ENCODE measurements at regions not wholly inside any gene's neighbourhood (a gene's known extent, or its start where the extent isn't known, plus 50 kb on each side); places are given as distances from the start of the nearest gene placed in this dataset.
"Not testable (repeated sequence)": the region's sequence is repeated elsewhere in the genome, so short reads cannot be mapped to it uniquely, and the experiment has no call there.

DNA sequence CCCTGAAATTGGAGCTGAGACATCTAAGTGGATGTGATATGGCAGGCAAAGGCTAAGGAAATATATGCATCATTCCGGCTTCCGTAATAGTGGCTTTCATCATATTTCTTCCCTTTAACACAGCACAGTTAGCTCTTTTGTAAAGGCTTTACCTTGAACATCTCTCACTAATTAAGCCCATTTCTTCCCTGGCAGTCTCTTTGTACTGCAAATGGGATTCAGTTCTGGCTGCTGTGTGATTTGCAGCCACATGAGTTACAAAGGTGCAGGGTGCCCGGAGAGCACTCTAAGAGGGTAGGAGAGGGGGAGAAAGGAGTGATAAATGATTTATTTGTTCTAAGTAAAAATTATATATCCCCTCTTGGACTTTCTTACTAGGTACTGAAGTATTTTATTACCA lies 232.1 kb upstream of the CCDC196 start:
- H3K4me1 ChIP-seq (ENCODE audit: control insufficient read depth, insufficient read depth, low read length): peaks cover 6% of the 10 kb centered on the region; the same call in 1 of the 2 replicates
- no peaks in the 10 kb centered on the region for H3K27me3 ChIP-seq (ENCODE audit: control insufficient read depth, insufficient read depth, low read length)
- H3K36me3 ChIP-seq (ENCODE audit: control insufficient read depth, insufficient read depth, low read length): no peaks in the 10 kb centered on the region
- H3K9ac ChIP-seq (ENCODE audit: low read length): no peak overlapping the region
- no peak overlapping the region for H3K4me3 ChIP-seq (ENCODE audit: low read depth, low read length)
- H3K9me3 ChIP-seq (ENCODE audit: control insufficient read depth, insufficient read depth, low read depth, low read length): no peaks in the 10 kb centered on the region
- no peak overlapping the region for H3K27ac ChIP-seq (ENCODE audit: low read depth, low read length)

GRCh38 chr14:66268802-66269334 lies 217.3 kb upstream of the CCDC196 start:
- no peaks in the 10 kb centered on the region for H3K27me3 ChIP-seq (ENCODE audit: control insufficient read depth, insufficient read depth, low read length)
- H3K4me3 ChIP-seq (ENCODE audit: low read depth, low read length): no peak overlapping the region
- H3K36me3 ChIP-seq (ENCODE audit: control insufficient read depth, insufficient read depth, low read length): no peaks in the 10 kb centered on the region
- no peaks in the 10 kb centered on the region for H3K9me3 ChIP-seq (ENCODE audit: control insufficient read depth, insufficient read depth, low read depth, low read length)
- H3K4me1 ChIP-seq (ENCODE audit: control insufficient read depth, insufficient read depth, low read length): no peaks in the 10 kb centered on the region
- no peak overlapping the region for H3K27ac ChIP-seq (ENCODE audit: low read depth, low read length)
- no peak overlapping the region for H3K9ac ChIP-seq (ENCODE audit: low read length)

DNA sequence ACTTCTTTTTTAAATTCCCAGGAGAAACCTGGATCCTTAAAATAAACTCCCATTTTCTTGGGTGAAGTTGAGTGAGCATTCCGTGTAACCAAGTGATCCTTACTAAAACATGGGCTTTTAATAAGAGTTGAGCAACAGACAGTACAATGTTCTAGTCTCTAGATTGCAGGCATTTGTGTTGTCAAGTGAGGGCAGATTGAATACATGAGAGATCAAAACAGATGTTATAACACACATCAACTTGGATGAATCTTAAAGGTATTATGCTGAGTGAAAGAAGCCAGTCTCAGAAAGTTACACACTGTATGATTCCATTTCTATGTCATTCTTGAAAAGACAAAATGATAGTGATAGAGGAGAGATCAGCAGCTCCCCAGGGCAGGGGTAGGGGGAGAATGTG lies 213.9 kb upstream of the CCDC196 start:
- H3K9me3 ChIP-seq (ENCODE audit: control insufficient read depth, insufficient read depth, low read depth, low read length): no peaks in the 10 kb centered on the region
- no peak overlapping the region for H3K9ac ChIP-seq (ENCODE audit: low read length)
- H3K4me1 ChIP-seq (ENCODE audit: control insufficient read depth, insufficient read depth, low read length): no peaks in the 10 kb centered on the region
- H3K27ac ChIP-seq (ENCODE audit: low read depth, low read length): no peak overlapping the region
- no peak overlapping the region for H3K4me3 ChIP-seq (ENCODE audit: low read depth, low read length)
- no peaks in the 10 kb centered on the region for H3K27me3 ChIP-seq (ENCODE audit: control insufficient read depth, insufficient read depth, low read length)
- no peaks in the 10 kb centered on the region for H3K36me3 ChIP-seq (ENCODE audit: control insufficient read depth, insufficient read depth, low read length)

DNA sequence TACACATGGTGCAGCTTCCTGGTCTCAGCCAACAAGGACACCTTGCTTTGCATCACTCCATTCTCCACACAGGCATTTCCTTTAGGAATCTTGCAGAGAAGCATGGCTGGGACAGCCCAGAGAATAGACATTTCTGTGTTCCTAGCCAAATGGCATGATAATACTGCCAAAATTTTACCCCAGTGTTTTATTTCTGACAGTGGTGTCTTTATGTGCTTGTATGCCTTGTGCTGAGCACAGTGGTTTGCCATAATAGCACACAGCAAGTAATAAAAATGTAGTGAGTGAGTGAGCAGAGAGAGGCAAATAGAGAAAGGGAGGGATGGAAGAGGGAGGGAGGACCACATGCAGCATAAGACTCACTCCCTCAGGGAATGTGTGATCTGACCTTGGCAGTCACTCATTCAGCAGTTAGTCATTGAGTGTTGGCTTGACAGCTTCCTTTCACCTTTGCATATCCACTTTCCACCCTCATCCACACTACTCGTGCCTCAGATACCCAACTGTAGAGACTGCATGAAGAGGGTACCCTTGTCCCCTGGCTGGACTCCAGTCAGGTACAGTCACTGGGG lies 212.8 kb upstream of the CCDC196 start:
- no peaks in the 10 kb centered on the region for H3K36me3 ChIP-seq (ENCODE audit: control insufficient read depth, insufficient read depth, low read length)
- H3K9ac ChIP-seq (ENCODE audit: low read length): no peak overlapping the region
- no peaks in the 10 kb centered on the region for H3K4me1 ChIP-seq (ENCODE audit: control insufficient read depth, insufficient read depth, low read length)
- no peak overlapping the region for H3K4me3 ChIP-seq (ENCODE audit: low read depth, low read length)
- H3K27me3 ChIP-seq (ENCODE audit: control insufficient read depth, insufficient read depth, low read length): no peaks in the 10 kb centered on the region
- no peak overlapping the region for H3K27ac ChIP-seq (ENCODE audit: low read depth, low read length)
- no peaks in the 10 kb centered on the region for H3K9me3 ChIP-seq (ENCODE audit: control insufficient read depth, insufficient read depth, low read depth, low read length)

DNA sequence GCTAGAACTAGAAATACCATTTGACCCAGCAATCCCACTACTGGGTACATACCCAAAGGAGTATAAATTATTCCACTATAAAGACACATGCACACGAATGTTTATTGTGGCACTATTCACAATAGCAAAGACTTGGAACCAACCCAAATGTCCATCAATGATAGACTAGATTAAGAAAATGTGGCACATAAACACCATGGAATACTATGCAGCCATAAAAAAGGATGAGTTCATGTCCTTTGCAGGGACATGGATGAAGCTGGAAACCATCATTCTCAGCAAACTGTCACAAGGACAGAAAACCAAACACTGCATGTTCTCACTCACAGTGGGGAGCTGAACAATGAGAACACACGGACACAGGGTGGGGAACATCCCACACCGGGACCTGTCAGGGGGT lies 207.8 kb upstream of the CCDC196 start:
- not testable (repeated sequence) for H3K27me3 ChIP-seq (ENCODE audit: control insufficient read depth, insufficient read depth, low read length); H3K9ac ChIP-seq (ENCODE audit: low read length); H3K9me3 ChIP-seq (ENCODE audit: control insufficient read depth, insufficient read depth, low read depth, low read length); H3K4me1 ChIP-seq (ENCODE audit: control insufficient read depth, insufficient read depth, low read length); H3K4me3 ChIP-seq (ENCODE audit: low read depth, low read length); H3K27ac ChIP-seq (ENCODE audit: low read depth, low read length); H3K36me3 ChIP-seq (ENCODE audit: control insufficient read depth, insufficient read depth, low read length)

DNA sequence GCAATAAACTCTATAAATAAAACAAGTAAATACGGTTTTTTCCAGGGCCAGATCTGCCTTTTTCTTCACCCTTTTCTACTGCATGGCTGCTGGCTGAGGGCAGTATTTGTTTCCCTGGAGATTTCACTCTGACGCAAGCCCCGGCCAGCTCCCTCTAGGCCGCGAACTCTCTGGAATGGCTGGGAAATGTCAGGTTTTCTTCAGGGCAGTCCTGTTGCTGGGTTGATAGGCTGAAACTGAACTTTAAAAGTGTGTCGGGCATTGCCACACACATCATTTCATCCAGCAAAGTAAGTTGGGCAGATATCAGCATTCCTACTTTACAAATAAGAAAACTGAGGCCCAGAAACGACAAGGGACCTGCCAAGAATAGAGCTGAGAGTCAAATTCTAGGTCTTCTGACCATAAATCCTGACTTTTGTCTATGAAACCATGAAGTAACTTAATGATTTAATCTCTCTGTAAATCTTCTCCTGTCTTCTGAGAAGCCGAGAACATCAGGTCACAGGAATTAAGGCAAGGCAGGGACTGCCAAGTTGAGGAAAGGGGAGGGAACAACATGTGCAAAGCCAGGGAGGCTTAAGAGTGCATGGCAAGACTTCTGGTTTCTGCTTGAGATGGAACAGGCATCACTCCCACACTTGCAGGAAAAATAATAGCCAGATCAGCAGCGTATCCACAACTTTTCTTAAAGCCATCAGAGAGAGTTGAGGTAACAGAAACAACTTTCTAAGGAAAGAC lies 205.0 kb upstream of the CCDC196 start:
- no peaks in the 10 kb centered on the region for H3K9me3 ChIP-seq (ENCODE audit: control insufficient read depth, insufficient read depth, low read depth, low read length)
- no peaks in the 10 kb centered on the region for H3K4me1 ChIP-seq (ENCODE audit: control insufficient read depth, insufficient read depth, low read length)
- H3K27me3 ChIP-seq (ENCODE audit: control insufficient read depth, insufficient read depth, low read length): no peaks in the 10 kb centered on the region
- H3K4me3 ChIP-seq (ENCODE audit: low read depth, low read length): no peak overlapping the region
- H3K9ac ChIP-seq (ENCODE audit: low read length): no peak overlapping the region
- H3K27ac ChIP-seq (ENCODE audit: low read depth, low read length): no peak overlapping the region
- H3K36me3 ChIP-seq (ENCODE audit: control insufficient read depth, insufficient read depth, low read length): no peaks in the 10 kb centered on the region

DNA sequence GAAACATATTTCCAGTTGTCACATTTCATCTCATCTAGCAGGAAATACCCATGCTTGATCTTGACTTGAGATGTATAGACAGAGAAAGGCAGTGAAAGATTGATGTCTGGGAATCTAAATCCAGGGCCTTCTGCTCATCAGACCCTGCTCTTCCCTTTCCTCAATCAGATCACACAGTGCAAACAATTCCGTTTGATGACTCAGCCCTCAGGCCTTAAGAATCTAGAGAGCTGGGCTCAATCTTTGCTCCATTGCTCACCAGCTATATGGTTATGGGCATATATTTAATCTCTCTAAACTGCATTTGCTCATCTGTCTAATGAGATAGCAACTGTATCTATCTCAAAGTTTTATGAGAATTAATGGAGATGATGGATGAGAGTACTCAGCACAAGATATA lies 201.8 kb upstream of the CCDC196 start:
- Histone ChIP-seq H3K27me3 (ENCODE audit: control insufficient read depth, insufficient read depth, low read length) (no peaks in the 10 kb centered on the region), H3K9ac (ENCODE audit: low read length) (no peak overlapping the region), H3K27ac (ENCODE audit: low read depth, low read length) (no peak overlapping the region), H3K36me3 (ENCODE audit: control insufficient read depth, insufficient read depth, low read length) (no peaks in the 10 kb centered on the region), H3K4me3 (ENCODE audit: low read depth, low read length) (no peak overlapping the region), H3K4me1 (ENCODE audit: control insufficient read depth, insufficient read depth, low read length) (no peaks in the 10 kb centered on the region), H3K9me3 (ENCODE audit: control insufficient read depth, insufficient read depth, low read depth, low read length) (peaks cover 4% of the 10 kb centered on the region; the same call in 1 of the 2 replicates)

DNA sequence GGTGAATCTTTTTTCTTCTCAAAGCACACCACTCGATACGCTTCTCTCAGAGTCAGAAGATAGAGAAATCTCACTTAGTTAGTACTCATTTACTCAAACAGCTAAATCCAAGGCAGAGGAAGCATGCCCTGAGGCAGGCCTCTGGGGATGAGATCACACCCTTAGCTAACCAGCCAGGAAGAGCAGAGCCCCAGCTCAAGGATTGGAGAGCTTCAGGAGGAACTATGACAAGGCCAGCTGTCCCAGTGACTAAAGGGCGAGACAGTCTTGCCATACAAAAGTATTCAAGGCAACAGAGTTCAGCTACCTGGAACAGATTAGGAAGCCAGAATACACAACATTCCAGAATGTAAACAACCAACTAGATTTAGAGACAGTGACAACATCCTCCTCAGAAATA lies 197.7 kb upstream of the CCDC196 start:
- H3K9ac ChIP-seq (ENCODE audit: low read length): no peak overlapping the region
- H3K36me3 ChIP-seq (ENCODE audit: control insufficient read depth, insufficient read depth, low read length): no peaks in the 10 kb centered on the region
- H3K27me3 ChIP-seq (ENCODE audit: control insufficient read depth, insufficient read depth, low read length): no peaks in the 10 kb centered on the region
- peaks cover 4% of the 10 kb centered on the region; the same call in 1 of the 2 replicates for H3K9me3 ChIP-seq (ENCODE audit: control insufficient read depth, insufficient read depth, low read depth, low read length)
- H3K4me3 ChIP-seq (ENCODE audit: low read depth, low read length): no peak overlapping the region
- no peak overlapping the region for H3K27ac ChIP-seq (ENCODE audit: low read depth, low read length)
- H3K4me1 ChIP-seq (ENCODE audit: control insufficient read depth, insufficient read depth, low read length): no peaks in the 10 kb centered on the region

GRCh38 chr14:66291756-66292155 lies 194.4 kb upstream of the CCDC196 start:
- Histone ChIP-seq H3K9me3 (ENCODE audit: control insufficient read depth, insufficient read depth, low read depth, low read length) (peaks cover 4% of the 10 kb centered on the region; the same call in 1 of the 2 replicates), H3K4me1 (ENCODE audit: control insufficient read depth, insufficient read depth, low read length) (no peaks in the 10 kb centered on the region), H3K9ac (ENCODE audit: low read length) (no peak overlapping the region), H3K36me3 (ENCODE audit: control insufficient read depth, insufficient read depth, low read length) (no peaks in the 10 kb centered on the region), H3K4me3 (ENCODE audit: low read depth, low read length) (no peak overlapping the region), H3K27me3 (ENCODE audit: control insufficient read depth, insufficient read depth, low read length) (no peaks in the 10 kb centered on the region), H3K27ac (ENCODE audit: low read depth, low read length) (no peak overlapping the region)

GRCh38 chr14:66293533-66294105 lies 192.6 kb upstream of the CCDC196 start:
- no peaks in the 10 kb centered on the region for H3K4me1 ChIP-seq (ENCODE audit: control insufficient read depth, insufficient read depth, low read length)
- H3K36me3 ChIP-seq (ENCODE audit: control insufficient read depth, insufficient read depth, low read length): no peaks in the 10 kb centered on the region
- H3K27ac ChIP-seq (ENCODE audit: low read depth, low read length): no peak overlapping the region
- peaks cover 4% of the 10 kb centered on the region; the same call in 1 of the 2 replicates for H3K9me3 ChIP-seq (ENCODE audit: control insufficient read depth, insufficient read depth, low read depth, low read length)
- no peaks in the 10 kb centered on the region for H3K27me3 ChIP-seq (ENCODE audit: control insufficient read depth, insufficient read depth, low read length)
- H3K4me3 ChIP-seq (ENCODE audit: low read depth, low read length): no peak overlapping the region
- no peak overlapping the region for H3K9ac ChIP-seq (ENCODE audit: low read length)

- Histone ChIP-seq H3K27me3 (ENCODE audit: control insufficient read depth, insufficient read depth, low read length) (no peaks in the 10 kb centered on the region), H3K9me3 (ENCODE audit: control insufficient read depth, insufficient read depth, low read depth, low read length) (no peaks in the 10 kb centered on the region), H3K4me3 (ENCODE audit: low read depth, low read length) (no peak overlapping the region), H3K36me3 (ENCODE audit: control insufficient read depth, insufficient read depth, low read length) (no peaks in the 10 kb centered on the region), H3K4me1 (ENCODE audit: control insufficient read depth, insufficient read depth, low read length) (no peaks in the 10 kb centered on the region), H3K27ac (ENCODE audit: low read depth, low read length) (no peak overlapping the region), H3K9ac (ENCODE audit: low read length) (no peak overlapping the region)
These were observed 190.8 kb upstream of the CCDC196 start for GRCh38 chr14:66295386-66295785.
